GM19240 (cell line): ENCODE measurements at regions not wholly inside any gene's neighbourhood (a gene's known extent, or its start where the extent isn't known, plus 50 kb on each side); places are given as distances from the start of the nearest gene placed in this dataset.

ENCODE experiments used
- DNase-seq: peaks from one replicate; pipeline ENCODE4 v3.0.0; 2011; ENCODE audit warnings: low spot score; ENCODE audit not compliant: insufficient read length

GRCh38 chr2:128549646-128550260 is 231.1 kb upstream of the HS6ST1 start:
- no peak for DNase-seq

DNA sequence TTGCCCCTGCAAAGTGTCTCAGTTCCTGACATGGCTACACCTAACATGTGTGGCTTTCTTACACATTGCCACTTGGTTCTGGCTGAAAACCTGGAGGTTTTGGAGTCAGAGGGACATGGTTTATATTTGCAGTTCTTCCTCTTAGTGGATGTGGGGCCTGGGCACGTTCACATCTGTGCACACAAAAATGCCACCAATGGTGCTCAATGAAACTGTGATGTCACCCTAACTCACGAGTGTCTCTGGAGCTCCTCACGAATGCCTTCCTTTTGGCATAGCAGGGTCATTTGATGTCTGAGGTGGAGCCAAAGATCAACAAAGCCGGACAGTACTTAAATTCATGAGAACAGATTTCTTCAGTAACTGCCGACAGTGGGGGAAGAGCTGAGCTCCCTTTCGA is 231.7 kb upstream of the HS6ST1 start:
- no peak for DNase-seq

DNA sequence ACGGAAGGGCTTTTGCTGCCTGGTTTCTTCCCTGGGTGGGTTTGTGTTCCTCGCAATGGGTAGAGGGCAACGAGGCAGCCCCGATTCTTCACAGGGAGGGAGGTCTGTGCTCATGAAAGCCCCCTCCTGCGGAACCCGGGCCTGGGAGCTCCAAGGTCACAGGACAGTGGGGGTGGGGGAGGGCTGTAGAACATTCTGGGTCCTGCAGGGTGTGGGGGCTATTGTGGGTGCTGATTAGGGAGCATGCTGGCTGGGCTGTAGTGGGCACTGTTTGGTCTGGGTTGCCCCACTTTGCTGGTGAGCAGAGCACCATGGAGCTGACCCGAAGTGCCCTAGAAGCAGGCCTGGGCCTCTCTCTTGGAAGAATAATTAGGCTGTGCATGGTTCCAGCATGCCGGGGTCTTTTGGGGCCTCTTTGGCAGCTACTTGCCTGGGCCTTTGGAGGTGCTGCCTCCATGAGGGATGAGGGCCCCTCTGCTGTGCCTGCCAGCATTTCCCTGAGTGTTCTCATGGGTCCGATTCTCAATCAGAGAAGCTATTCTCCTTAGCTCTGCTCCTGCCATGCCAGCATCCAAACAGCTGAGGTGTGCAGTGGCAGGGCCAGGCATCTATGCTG is 232.2 kb upstream of the HS6ST1 start:
- no peak for DNase-seq

- DNase-seq: no peak
These were observed 232.8 kb upstream of the HS6ST1 start for GRCh38 chr2:128551435-128551834.

- no peak for DNase-seq
These were observed 233.6 kb upstream of the HS6ST1 start for GRCh38 chr2:128552141-128552805.

- no peak for DNase-seq
These were observed 234.3 kb upstream of the HS6ST1 start for GRCh38 chr2:128552806-128553551.

DNA sequence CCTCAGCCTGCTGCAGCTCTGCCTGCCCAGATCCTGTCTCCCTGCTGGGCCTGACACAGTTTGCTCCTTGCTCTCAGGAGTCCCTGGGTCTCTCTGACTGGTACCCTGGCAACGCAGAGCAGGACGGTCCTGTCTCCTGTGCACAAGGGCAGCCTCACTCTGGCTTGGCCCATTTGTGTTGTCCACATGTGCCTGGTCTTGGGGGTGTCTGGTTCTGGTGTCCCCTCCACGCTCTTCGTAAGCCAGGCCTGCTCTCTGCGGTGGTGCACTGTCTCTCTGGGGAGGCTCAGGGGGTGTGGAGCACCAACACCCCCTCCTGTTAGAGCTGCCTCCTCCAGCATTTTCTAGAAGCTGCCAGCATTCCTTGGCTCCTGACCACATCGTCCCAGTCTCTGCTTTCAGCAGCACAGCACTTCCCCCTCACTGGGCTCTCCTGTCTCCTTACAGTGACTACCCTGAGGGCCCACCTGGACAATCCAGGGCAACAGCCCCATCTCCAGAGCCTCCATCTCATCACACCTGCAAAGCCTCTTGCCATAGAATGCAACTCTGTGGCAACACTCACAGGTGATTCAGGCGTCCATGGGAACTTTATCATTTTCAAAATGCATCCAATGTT is 235.6 kb upstream of the HS6ST1 start:
- no peak for DNase-seq

GRCh38 chr2:128555433-128555832 is 236.8 kb upstream of the HS6ST1 start:
- DNase-seq: no peak

GRCh38 chr2:128556089-128556488 is 237.4 kb upstream of the HS6ST1 start:
- DNase-seq: no peak

GRCh38 chr2:128556633-128557032 is 238.0 kb upstream of the HS6ST1 start:
- no peak for DNase-seq

- no peak for DNase-seq
These were observed 238.4 kb upstream of the HS6ST1 start for GRCh38 chr2:128557069-128557468.

DNA sequence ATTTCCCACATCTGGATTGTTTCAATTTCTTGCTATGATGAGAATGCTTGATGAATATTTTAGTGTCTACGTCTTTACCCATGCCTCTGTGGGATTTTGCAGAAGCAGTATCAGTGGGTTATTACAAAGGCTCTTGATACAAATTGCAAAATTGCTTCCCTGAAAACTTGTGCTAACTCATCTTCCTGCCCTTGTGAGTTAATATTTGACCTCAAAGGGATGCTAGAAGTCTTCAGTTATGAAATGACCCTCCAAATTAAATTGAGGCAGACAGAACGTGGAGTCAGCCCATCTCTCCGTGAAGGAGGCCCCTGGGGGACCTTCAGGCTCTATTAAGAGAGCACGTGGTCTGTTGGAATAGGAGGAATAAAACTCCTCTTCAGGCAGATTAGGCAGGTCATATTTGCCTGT is 239.2 kb upstream of the HS6ST1 start:
- DNase-seq: no peak

DNA sequence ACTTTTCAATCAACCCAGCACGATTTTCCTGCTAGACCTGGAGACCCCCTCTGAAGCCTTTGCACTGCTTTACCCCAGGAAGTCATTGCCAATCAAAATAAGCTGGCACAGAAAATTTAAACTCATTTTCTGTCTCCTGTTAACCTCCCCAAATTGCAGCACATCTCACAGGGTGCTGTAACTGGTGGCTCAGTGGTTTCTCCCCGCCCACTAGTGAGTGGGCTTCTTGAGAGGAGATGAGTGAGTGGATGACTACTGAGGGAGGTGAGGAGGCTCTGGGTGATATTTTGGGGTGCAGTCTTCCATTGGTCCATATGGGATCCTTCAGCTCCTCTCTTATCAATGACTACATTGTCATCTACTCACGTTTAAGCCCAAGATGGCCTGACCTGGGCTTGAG is 239.8 kb upstream of the HS6ST1 start:
- no peak for DNase-seq

GRCh38 chr2:128558895-128559532 is 240.3 kb upstream of the HS6ST1 start:
- DNase-seq: no peak

- no peak for DNase-seq
These were observed 241.2 kb upstream of the HS6ST1 start for GRCh38 chr2:128559533-128560515.

GRCh38 chr2:128560718-128561117 is 242.1 kb upstream of the HS6ST1 start:
- DNase-seq: no peak

- no peak for DNase-seq
These were observed 244.0 kb upstream of the HS6ST1 start for GRCh38 chr2:128562471-128563347.

DNA sequence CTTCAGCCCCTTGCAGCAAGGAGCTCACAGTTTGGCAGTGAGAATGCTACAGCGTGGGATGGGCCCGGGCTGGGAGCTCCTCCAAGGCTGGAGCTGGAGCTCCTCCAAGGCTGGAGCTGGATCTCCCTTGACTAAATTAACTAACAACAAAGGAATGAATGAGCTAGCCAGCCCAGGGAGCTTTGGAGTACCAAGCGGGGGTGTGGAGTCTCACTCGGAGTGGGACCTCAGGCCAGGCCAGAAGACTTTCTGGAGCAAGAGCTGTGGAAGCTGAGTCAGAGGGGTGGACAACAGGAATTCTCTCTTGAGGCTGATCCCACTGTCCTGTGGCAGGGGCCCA is 244.7 kb upstream of the HS6ST1 start:
- DNase-seq: no peak

DNA sequence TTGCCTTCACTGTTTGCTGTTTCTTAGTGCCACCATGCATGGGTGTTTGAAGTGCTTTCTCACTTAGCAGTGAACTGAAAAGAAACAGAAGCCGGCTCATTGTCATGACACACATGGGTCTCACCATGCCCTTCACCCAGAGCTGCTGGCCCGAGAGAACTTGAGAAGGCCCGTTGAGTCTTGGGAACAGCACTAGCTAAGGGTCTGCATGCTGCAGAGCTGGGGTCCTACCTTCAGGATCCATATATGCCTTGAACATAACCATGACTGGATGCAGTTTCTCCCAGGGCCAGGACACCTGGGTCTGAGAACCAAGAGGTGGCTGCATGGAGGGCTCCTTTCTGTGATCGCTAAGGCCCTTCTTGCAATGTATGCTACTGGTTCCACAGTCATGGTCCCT is 245.5 kb upstream of the HS6ST1 start:
- no peak for DNase-seq
